HG03520 (cell line): ENCODE measurements at regions not wholly inside any gene's neighbourhood (a gene's known extent, or its start where the extent isn't known, plus 50 kb on each side); places are given as distances from the start of the nearest gene placed in this dataset.
"Not testable (repeated sequence)": the region's sequence is repeated elsewhere in the genome, so short reads cannot be mapped to it uniquely, and the experiment has no call there.

Experiments
- ATAC-seq: cut with Tn5 transposase; IDR thresholded peaks from one replicate; pipeline ENCODE4 v1.9.1; 2021; ENCODE audit warnings: mild to moderate bottlenecking, moderate library complexity; ENCODE audit not compliant: unreplicated experiment

DNA sequence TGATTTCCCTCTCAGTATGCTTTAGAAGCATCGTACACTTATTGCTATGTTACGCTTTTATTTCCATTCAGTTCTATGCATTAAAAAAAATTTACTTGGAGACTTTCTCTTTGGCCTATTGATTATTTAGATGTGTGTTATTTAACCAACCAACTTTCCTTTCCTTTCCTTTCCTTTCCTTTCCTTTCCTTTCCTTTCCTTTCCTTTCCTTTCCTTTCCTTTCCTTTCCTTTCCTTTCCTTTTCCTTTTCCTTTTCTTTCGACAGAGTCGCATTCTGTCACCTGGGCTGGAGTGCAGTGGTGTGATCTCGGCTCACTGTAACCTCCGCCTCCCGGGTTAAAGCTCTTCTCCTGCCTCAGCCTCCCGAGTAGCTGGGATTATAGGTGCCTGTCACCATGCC is 502.7 kb upstream of the LARGE1 start:
- not testable (repeated sequence) for ATAC-seq

GRCh38 chr22:34427436-34427835 is 507.2 kb upstream of the LARGE1 start:
- no peak for ATAC-seq

DNA sequence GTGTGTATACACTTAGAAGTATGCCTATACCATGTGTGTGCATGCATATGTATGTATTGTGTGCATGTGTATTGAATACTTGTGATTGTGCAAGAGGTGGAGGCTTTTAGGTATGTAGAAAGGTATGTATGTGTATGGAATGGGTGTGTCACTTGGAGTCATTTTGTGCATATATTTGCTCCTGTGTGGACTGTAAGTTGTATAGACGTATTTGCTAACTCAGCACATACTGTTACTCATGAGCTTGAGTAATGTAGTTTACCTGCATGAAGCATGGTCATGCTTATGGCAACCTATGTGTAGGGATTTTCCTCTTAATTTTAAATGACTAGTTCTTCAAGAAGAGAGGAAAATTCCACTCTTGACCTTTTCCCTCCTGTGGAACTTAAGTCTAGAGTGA is 507.6 kb upstream of the LARGE1 start:
- no peak for ATAC-seq

GRCh38 chr22:34429314-34429713 is 509.0 kb upstream of the LARGE1 start:
- no peak for ATAC-seq

DNA sequence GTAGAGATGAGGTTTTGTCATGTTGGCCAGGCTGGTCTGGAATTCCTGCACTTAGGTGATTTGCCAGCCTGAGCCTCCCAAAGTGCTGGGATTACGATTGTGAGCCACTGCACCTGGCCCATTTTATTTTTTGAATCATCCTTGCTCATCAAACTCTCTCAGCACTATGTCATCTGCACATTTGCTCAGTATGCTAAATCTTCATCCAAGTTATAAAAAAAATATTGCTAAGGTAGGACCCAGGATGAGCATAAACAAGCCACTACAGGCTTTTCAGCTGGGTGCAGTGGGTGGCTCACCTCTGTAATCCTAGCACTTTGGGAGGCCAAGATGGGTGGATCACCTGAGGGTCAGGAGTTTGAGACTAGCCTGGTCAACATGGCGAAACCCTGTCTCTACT is 510.1 kb upstream of the LARGE1 start:
- no peak for ATAC-seq

DNA sequence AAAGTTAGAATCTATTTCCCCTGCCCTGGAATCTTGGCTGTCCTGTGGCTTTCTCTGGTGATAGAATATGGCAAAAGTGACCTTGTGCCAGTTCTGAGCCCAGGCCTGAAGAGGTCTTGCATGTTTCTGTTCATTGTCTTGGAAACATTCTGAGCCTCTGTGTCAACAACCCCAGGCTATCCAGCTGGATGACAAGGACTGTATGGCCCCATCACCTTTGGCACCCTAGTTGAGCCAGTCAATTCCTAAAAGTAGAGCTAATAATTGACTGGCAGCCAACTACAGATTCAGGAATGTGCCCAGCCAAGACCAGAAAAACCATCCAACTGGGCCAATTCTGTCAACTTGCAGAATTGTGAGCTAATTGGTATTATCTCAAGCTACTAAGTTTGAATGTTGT is 514.1 kb upstream of the LARGE1 start:
- ATAC-seq, result no peak

- ATAC-seq, result no peak
Measured at GRCh38 chr22:34437140-34437539, 516.9 kb upstream of the LARGE1 start.

- no peak for ATAC-seq
Measured at GRCh38 chr22:34454598-34454997, 534.3 kb upstream of the LARGE1 start.

GRCh38 chr22:34462795-34463194 is 542.5 kb upstream of the LARGE1 start:
- no peak for ATAC-seq

DNA sequence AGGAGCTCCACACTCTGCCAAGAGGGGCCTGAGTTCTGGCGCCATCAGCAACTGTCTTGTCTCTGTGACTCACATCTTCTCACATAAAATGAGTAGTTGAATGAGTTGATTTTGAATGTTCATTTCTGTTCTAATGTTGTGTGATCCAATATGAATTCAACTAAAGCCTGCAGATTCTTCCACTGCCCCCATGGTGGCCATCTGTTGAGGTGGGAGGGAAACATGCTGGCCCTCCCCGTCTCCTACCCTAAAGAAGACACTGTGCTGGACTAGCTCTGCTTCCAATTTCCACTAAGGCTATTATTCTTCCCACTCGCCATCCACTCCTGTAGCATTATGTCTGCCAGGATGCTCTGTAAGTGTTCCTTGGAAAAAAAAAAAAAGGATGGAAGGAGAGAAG is 555.6 kb upstream of the LARGE1 start:
- ATAC-seq, result no peak

DNA sequence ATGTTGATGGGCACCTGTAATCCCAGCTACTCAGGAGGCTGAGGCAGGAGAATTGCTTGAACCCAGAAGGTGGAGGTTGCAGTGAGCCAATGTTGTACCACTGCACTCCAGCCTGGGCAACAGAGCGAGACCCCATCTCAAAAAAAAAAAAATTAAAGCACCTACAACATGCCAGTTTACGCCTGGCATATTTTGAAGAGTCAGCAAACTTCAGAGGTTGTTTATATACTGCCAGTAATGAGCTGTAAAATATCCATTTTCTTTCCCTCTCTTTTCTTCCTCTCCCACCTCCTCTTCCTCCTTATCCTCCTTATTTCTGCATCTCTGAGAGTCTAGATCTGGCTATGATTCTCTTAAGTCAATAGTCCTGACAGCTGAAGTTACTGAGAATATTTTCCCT is 556.5 kb upstream of the LARGE1 start:
- no peak for ATAC-seq

GRCh38 chr22:34481090-34481489 is 560.8 kb upstream of the LARGE1 start:
- ATAC-seq, result no peak

DNA sequence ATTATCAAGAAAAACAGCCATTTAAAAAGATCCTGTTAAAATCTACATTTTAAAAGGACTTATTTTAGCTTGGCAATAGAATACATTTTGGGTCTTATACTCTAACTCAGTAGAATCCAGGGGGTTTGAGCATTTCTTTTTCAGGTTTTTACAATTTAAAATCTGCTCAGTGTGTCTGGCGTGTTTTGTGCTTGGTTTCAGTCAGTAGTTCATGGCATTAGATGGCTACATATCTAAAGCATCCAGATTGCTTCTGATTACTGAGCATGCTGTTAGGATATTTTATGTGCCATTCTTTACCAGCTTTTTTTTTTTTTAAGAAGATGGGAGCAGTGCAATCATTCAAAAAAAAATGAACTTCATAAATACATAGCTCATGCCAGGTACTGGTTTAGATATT is 566.1 kb upstream of the LARGE1 start:
- no peak for ATAC-seq

DNA sequence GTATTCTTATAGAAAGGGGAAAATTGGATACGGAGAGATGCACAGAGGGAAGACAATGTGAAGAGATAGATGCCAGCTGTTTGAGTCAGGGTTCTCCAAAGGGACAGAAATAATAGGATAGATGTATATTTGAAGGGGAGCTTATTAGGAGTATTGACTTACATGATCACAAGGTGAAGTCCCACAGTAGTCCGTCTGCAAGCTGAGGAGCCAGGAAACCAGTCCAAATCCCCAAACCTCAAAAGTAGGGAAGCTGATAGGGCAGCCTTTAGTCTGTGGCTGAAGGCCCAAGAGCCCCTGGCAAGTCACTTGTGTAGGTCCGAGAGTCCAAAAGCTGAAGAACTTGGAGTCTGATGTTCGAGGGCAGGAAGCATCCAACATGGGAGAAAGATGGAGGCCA is 569.6 kb upstream of the LARGE1 start:
- ATAC-seq, result no peak

GRCh38 chr22:34490886-34491285 is 570.6 kb upstream of the LARGE1 start:
- no peak for ATAC-seq

DNA sequence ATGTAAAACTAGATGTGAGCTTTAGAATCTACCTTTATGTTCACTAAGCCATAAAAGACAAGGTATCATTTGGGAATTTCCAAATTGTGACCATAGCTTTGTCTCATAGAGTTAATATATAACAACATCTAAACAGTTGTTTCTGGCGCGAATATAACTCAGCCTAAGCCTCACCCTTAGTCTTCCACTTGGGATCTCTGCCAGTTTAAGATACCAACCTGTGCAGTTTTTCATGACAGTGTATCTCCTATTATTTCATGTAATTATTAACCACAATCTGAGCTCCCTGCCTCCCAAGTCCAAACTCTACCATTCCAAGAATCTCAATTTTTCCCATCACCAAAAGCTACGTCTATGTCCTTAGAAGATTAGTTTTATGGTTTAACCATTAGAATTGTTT is 572.5 kb upstream of the ISX start:
- no peak for ATAC-seq

- ATAC-seq, result no peak
Measured at GRCh38 chr22:34501366-34501965, 564.5 kb upstream of the ISX start.

DNA sequence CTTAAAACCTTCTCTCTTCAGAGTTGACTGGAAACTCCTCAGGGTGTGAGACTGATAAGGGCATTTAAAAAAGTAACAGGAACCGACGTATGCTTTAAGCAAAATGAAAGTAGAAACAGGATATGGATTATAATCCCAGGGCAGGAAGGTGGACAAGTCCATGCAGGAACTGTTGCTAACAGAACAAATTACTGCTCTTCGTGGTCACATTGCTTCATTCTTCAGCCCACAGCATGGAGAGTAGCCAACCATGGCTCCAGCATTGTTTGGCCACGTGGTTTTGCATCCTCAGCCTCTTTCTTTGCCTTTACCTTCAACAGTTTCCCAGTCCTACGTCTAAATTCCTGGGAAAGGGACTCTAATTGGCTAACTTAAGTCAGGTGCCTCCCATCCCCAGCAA is 563.1 kb upstream of the ISX start:
- no peak for ATAC-seq

GRCh38 chr22:34508797-34509196 is 557.2 kb upstream of the ISX start:
- no peak for ATAC-seq

DNA sequence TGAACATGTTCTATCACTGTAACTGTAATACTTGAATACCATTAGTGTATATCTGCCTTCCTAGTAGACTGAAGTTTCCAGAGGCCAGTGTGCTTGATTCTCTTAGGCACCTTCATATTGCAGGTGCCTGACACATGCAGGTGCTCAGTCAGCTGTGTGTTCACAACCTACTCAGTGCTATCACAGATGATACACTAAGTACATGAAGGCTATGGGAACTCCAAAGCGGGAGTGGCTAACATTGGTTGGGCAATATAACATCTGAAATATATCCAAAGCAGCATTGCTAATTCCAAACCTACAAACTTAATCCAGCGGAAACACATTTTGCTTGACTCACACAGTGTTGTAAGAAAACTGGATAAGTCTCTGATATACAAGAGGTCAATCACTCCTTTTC is 539.3 kb upstream of the ISX start:
- no peak for ATAC-seq

- no peak for ATAC-seq
Measured at GRCh38 chr22:34534101-34534500, 531.9 kb upstream of the ISX start.

DNA sequence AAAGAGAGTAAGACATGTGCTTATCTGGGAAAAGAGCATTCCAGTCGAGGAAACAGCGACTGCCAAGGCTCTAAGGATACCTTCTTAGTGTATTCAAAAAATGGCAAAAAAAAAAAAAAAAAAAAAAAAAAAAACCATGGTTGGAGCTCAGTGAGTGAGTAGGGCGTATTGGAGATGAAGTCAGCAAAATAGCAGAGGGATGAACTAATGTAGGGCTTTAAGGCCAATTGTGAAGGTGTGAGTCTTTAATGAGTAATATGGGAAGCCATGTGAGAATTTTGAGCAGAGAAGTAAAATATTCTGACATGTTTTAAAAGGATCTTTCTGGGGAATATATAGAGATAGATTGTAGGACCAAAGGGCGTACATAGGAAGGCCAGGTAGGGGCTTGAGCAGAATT is 498.6 kb upstream of the ISX start:
- no peak for ATAC-seq

GRCh38 chr22:34570408-34570807 is 495.6 kb upstream of the ISX start:
- no peak for ATAC-seq

- ATAC-seq, result no peak
Measured at GRCh38 chr22:34579519-34579918, 486.4 kb upstream of the ISX start.
